ENCODE measurements at regions not wholly inside any gene's neighbourhood (a gene's known extent, or its start where the extent isn't known, plus 50 kb on each side); places are given as distances from the start of the nearest gene placed in this dataset.

- TF ChIP-seq ZBTB7A (IDR thresholded peaks at IDR 0.05; ENCODE audit: low read depth) (no peak), YY1 (IDR thresholded peaks at IDR 0.05; ENCODE audit: low read depth) (no peak), RAD21 (IDR thresholded peaks at IDR 0.05; ENCODE audit: low read depth) (no peak), TCF12 (IDR thresholded peaks at IDR 0.05; ENCODE audit: low read depth) (no peak), CEBPB (IDR thresholded peaks at IDR 0.05) (no peak), EGR1 (IDR thresholded peaks at IDR 0.05) (no peak), TAF1 (IDR thresholded peaks at IDR 0.05; ENCODE audit: low read depth) (no peak), FOXM1 (IDR thresholded peaks at IDR 0.05; ENCODE audit: borderline replicate concordance, low read depth) (no peak), TEAD4 (IDR thresholded peaks at IDR 0.05) (no peak), MAX (IDR thresholded peaks at IDR 0.05) (no peak)
These were observed 344.7 kb upstream of the TSHZ3 start for GRCh38 chr19:31693933-31694269.

- TF ChIP-seq TCF12 (IDR thresholded peaks at IDR 0.05; ENCODE audit: low read depth), result no peak
- TF ChIP-seq RAD21 (IDR thresholded peaks at IDR 0.05; ENCODE audit: low read depth), result no peak
- no peak for TF ChIP-seq EGR1 (IDR thresholded peaks at IDR 0.05)
- TF ChIP-seq EP300 (IDR thresholded peaks at IDR 0.05; ENCODE audit: borderline replicate concordance), result no peak
- no peak for TF ChIP-seq NFIC (IDR thresholded peaks at IDR 0.05)
- no peak for TF ChIP-seq ZBTB7A (IDR thresholded peaks at IDR 0.05; ENCODE audit: low read depth)
- no peak for TF ChIP-seq REST (IDR thresholded peaks at IDR 0.05; ENCODE audit: low read depth)
- TF ChIP-seq TEAD4 (IDR thresholded peaks at IDR 0.05), result no peak
- no peak for TF ChIP-seq USF1 (IDR thresholded peaks at IDR 0.05)
- TF ChIP-seq FOXM1 (IDR thresholded peaks at IDR 0.05; ENCODE audit: borderline replicate concordance, low read depth), result no peak
- no peak for TF ChIP-seq MAX (IDR thresholded peaks at IDR 0.05)
- TF ChIP-seq CREB1 (IDR thresholded peaks at IDR 0.05; ENCODE audit: low read depth), result no peak
- no peak for TF ChIP-seq YY1 (IDR thresholded peaks at IDR 0.05; ENCODE audit: low read depth)
- no peak for TF ChIP-seq CEBPB (IDR thresholded peaks at IDR 0.05)
These were observed 345.5 kb upstream of the TSHZ3 start for GRCh38 chr19:31694761-31695160.

GRCh38 chr19:31699421-31699820 lies 350.2 kb upstream of the TSHZ3 start:
- TF ChIP-seq RAD21 (IDR thresholded peaks at IDR 0.05; ENCODE audit: low read depth), result no peak
- TF ChIP-seq TEAD4 (IDR thresholded peaks at IDR 0.05), result no peak
- TF ChIP-seq MAX (IDR thresholded peaks at IDR 0.05), result no peak
- no peak for TF ChIP-seq REST (IDR thresholded peaks at IDR 0.05; ENCODE audit: low read depth)
- TF ChIP-seq EP300 (IDR thresholded peaks at IDR 0.05; ENCODE audit: borderline replicate concordance), result no peak
- TF ChIP-seq TAF1 (IDR thresholded peaks at IDR 0.05; ENCODE audit: low read depth), result no peak
- TF ChIP-seq ZBTB7A (IDR thresholded peaks at IDR 0.05; ENCODE audit: low read depth), result no peak
- no peak for TF ChIP-seq USF1 (IDR thresholded peaks at IDR 0.05)
- no peak for TF ChIP-seq YY1 (IDR thresholded peaks at IDR 0.05; ENCODE audit: low read depth)
- TF ChIP-seq NFIC (IDR thresholded peaks at IDR 0.05), result no peak
- TF ChIP-seq CREB1 (IDR thresholded peaks at IDR 0.05; ENCODE audit: low read depth), result no peak
- no peak for TF ChIP-seq CEBPB (IDR thresholded peaks at IDR 0.05)
- no peak for TF ChIP-seq TCF12 (IDR thresholded peaks at IDR 0.05; ENCODE audit: low read depth)
- TF ChIP-seq FOXM1 (IDR thresholded peaks at IDR 0.05; ENCODE audit: borderline replicate concordance, low read depth), result no peak
- no peak for TF ChIP-seq EGR1 (IDR thresholded peaks at IDR 0.05)

- TF ChIP-seq NFIC (IDR thresholded peaks at IDR 0.05), result no peak
- no peak for TF ChIP-seq CREB1 (IDR thresholded peaks at IDR 0.05; ENCODE audit: low read depth)
- TF ChIP-seq TCF12 (IDR thresholded peaks at IDR 0.05; ENCODE audit: low read depth), result no peak
- TF ChIP-seq USF1 (IDR thresholded peaks at IDR 0.05), result no peak
- no peak for TF ChIP-seq TAF1 (IDR thresholded peaks at IDR 0.05; ENCODE audit: low read depth)
- TF ChIP-seq EP300 (IDR thresholded peaks at IDR 0.05; ENCODE audit: borderline replicate concordance), result no peak
- TF ChIP-seq TEAD4 (IDR thresholded peaks at IDR 0.05), result no peak
- no peak for TF ChIP-seq FOXM1 (IDR thresholded peaks at IDR 0.05; ENCODE audit: borderline replicate concordance, low read depth)
- TF ChIP-seq ZBTB7A (IDR thresholded peaks at IDR 0.05; ENCODE audit: low read depth), result no peak
- no peak for TF ChIP-seq RAD21 (IDR thresholded peaks at IDR 0.05; ENCODE audit: low read depth)
- no peak for TF ChIP-seq EGR1 (IDR thresholded peaks at IDR 0.05)
These were observed 351.9 kb upstream of the TSHZ3 start for GRCh38 chr19:31701146-31701545.

GRCh38 chr19:31705656-31706055 lies 356.4 kb upstream of the TSHZ3 start:
- TF ChIP-seq CEBPB (IDR thresholded peaks at IDR 0.05) (no peak), MAX (IDR thresholded peaks at IDR 0.05) (no peak), CREB1 (IDR thresholded peaks at IDR 0.05; ENCODE audit: low read depth) (no peak), REST (IDR thresholded peaks at IDR 0.05; ENCODE audit: low read depth) (no peak), EP300 (IDR thresholded peaks at IDR 0.05; ENCODE audit: borderline replicate concordance) (no peak), RAD21 (IDR thresholded peaks at IDR 0.05; ENCODE audit: low read depth) (no peak), USF1 (IDR thresholded peaks at IDR 0.05) (no peak)

Data from Ishikawa (cell line).